Stimulated activated CD4-positive, alpha-beta T cell treated with anti-CD3 and anti-CD28 coated beads, Interleukin-15, amount 100 ng/mL, for 24 hours (primary cell): ENCODE measurements at regions not wholly inside any gene's neighbourhood (a gene's known extent, or its start where the extent isn't known, plus 50 kb on each side); places are given as distances from the start of the nearest gene placed in this dataset.

ENCODE experiments used
- DNase-seq: peaks from one replicate; pipeline ENCODE4 v3.0.0-alpha.2; 2020

- no peak for DNase-seq
These were observed 862.2 kb upstream of the MDGA2 start for GRCh38 chr14:48537600-48537999.

- DNase-seq: no peak
These were observed 860.9 kb upstream of the MDGA2 start for GRCh38 chr14:48536318-48536717.

- no peak for DNase-seq
These were observed 852.4 kb upstream of the MDGA2 start for GRCh38 chr14:48527832-48528231.

GRCh38 chr14:48526307-48526706, 850.9 kb upstream of the MDGA2 start:
- DNase-seq: no peak

GRCh38 chr14:48504921-48505320, 829.5 kb upstream of the MDGA2 start:
- DNase-seq: no peak

GRCh38 chr14:48490756-48491155, 815.4 kb upstream of the MDGA2 start:
- no peak for DNase-seq

GRCh38 chr14:48473944-48474343, 798.5 kb upstream of the MDGA2 start:
- DNase-seq: no peak

- DNase-seq: no peak
These were observed 780.6 kb upstream of the MDGA2 start for GRCh38 chr14:48456051-48456450.

GRCh38 chr14:48454887-48455286, 779.5 kb upstream of the MDGA2 start:
- DNase-seq: no peak

- no peak for DNase-seq
These were observed 777.1 kb upstream of the MDGA2 start for GRCh38 chr14:48452437-48452995.

GRCh38 chr14:48435221-48435620, 759.8 kb upstream of the MDGA2 start:
- no peak for DNase-seq

- DNase-seq: no peak
These were observed 755.4 kb upstream of the MDGA2 start for GRCh38 chr14:48430805-48431204.

GRCh38 chr14:48429512-48429911, 754.1 kb upstream of the MDGA2 start:
- no peak for DNase-seq

- DNase-seq: no peak
These were observed 742.5 kb upstream of the MDGA2 start for GRCh38 chr14:48417715-48418500.

GRCh38 chr14:48401321-48401720, 725.9 kb upstream of the MDGA2 start:
- no peak for DNase-seq

GRCh38 chr14:48398675-48399282, 723.4 kb upstream of the MDGA2 start:
- no peak for DNase-seq

GRCh38 chr14:48391661-48392060, 716.3 kb upstream of the MDGA2 start:
- DNase-seq: no peak

- DNase-seq: no peak
These were observed 714.9 kb upstream of the MDGA2 start for GRCh38 chr14:48390346-48390745.

- DNase-seq: no peak
These were observed 709.4 kb upstream of the MDGA2 start for GRCh38 chr14:48384821-48385220.

- DNase-seq: no peak
These were observed 707.6 kb upstream of the MDGA2 start for GRCh38 chr14:48382961-48383360.

GRCh38 chr14:48378541-48378940, 703.1 kb upstream of the MDGA2 start:
- DNase-seq: no peak

- DNase-seq: no peak
These were observed 698.6 kb upstream of the MDGA2 start for GRCh38 chr14:48373981-48374380.

- DNase-seq: no peak
These were observed 675.6 kb upstream of the MDGA2 start for GRCh38 chr14:48350971-48351370.

- no peak for DNase-seq
These were observed 674.3 kb upstream of the MDGA2 start for GRCh38 chr14:48349689-48350088.
